ENCODE measurements at regions not wholly inside any gene's neighbourhood (a gene's known extent, or its start where the extent isn't known, plus 50 kb on each side); places are given as distances from the start of the nearest gene placed in this dataset.

GRCh38 chr2:16268301-16269000 is 328.1 kb downstream of the MYCN start:
- H3K9me2 ChIP-seq (replicated peaks; ENCODE audit: insufficient read depth, low read length): no peaks in the 10 kb centered on the region
- no peak overlapping the region for H2AFZ ChIP-seq (ENCODE audit: low read depth, low read length, severe bottlenecking)
- H3K4me2 ChIP-seq (ENCODE audit: low read depth, low read length, poor library complexity, severe bottlenecking): no peak overlapping the region
- no peaks in the 10 kb centered on the region for H3K27me3 ChIP-seq (ENCODE audit: low read length)
- H3F3A ChIP-seq (ENCODE audit: insufficient read depth): no peaks in the 10 kb centered on the region
- H3K36me3 ChIP-seq (ENCODE audit: low read length): no peaks in the 10 kb centered on the region
- H3K27ac ChIP-seq (ENCODE audit: low read depth, low read length): no peak overlapping the region
- TF ChIP-seq EZH2phosphoT487 (conservative IDR thresholded peaks at IDR 0.05; ENCODE audit: low read length) (no peak), CTCF (IDR thresholded peaks at IDR 0.05; ENCODE audit: insufficient read depth, low read length, poor library complexity, severe bottlenecking) (no peak)
- H3K9ac ChIP-seq (ENCODE audit: low read length): no peak overlapping the region
- H3K4me3 ChIP-seq (ENCODE audit: insufficient read depth, low read length, poor library complexity, severe bottlenecking): no peak overlapping the region
- no peaks in the 10 kb centered on the region for H3K79me2 ChIP-seq (ENCODE audit: insufficient read depth, low read length)
- H4K20me1 ChIP-seq (ENCODE audit: low read depth, low read length): no peaks in the 10 kb centered on the region
- no peaks in the 10 kb centered on the region for H3K9me3 ChIP-seq (ENCODE audit: insufficient read depth, low read length)

GRCh38 chr2:16266571-16266970 is 326.2 kb downstream of the MYCN start:
- no peak overlapping the region for H3K4me3 ChIP-seq (ENCODE audit: insufficient read depth, low read length, poor library complexity, severe bottlenecking)
- H3K4me2 ChIP-seq (ENCODE audit: low read depth, low read length, poor library complexity, severe bottlenecking): no peak overlapping the region
- no peaks in the 10 kb centered on the region for H3K27me3 ChIP-seq (ENCODE audit: low read length)

GRCh38 chr2:16264931-16265540 is 324.7 kb downstream of the MYCN start:
- Histone ChIP-seq H3K4me2 (ENCODE audit: low read depth, low read length, poor library complexity, severe bottlenecking) (no peak overlapping the region), H3K9ac (ENCODE audit: low read length) (no peak overlapping the region), H3K27me3 (ENCODE audit: low read length) (no peaks in the 10 kb centered on the region), H3F3A (ENCODE audit: insufficient read depth) (no peaks in the 10 kb centered on the region), H4K20me1 (ENCODE audit: low read depth, low read length) (no peaks in the 10 kb centered on the region), H3K4me3 (ENCODE audit: insufficient read depth, low read length, poor library complexity, severe bottlenecking) (no peak overlapping the region), H3K9me3 (ENCODE audit: insufficient read depth, low read length) (no peaks in the 10 kb centered on the region), H2AFZ (ENCODE audit: low read depth, low read length, severe bottlenecking) (no peak overlapping the region), H3K36me3 (ENCODE audit: low read length) (no peaks in the 10 kb centered on the region), H3K9me2 (replicated peaks; ENCODE audit: insufficient read depth, low read length) (no peaks in the 10 kb centered on the region), H3K27ac (ENCODE audit: low read depth, low read length) (no peak overlapping the region), H3K79me2 (ENCODE audit: insufficient read depth, low read length) (no peaks in the 10 kb centered on the region)
- no peak for TF ChIP-seq CTCF (IDR thresholded peaks at IDR 0.05; ENCODE audit: insufficient read depth, low read length, poor library complexity, severe bottlenecking)
- no peak for TF ChIP-seq EZH2phosphoT487 (conservative IDR thresholded peaks at IDR 0.05; ENCODE audit: low read length)

More at GRCh38 chr2:16266571-16266970, 326.2 kb downstream of the MYCN start:
- H4K20me1 ChIP-seq (ENCODE audit: low read depth, low read length): no peaks in the 10 kb centered on the region
- no peak overlapping the region for H2AFZ ChIP-seq (ENCODE audit: low read depth, low read length, severe bottlenecking)
- H3K9me2 ChIP-seq (replicated peaks; ENCODE audit: insufficient read depth, low read length): no peaks in the 10 kb centered on the region
- no peak overlapping the region for H3K27ac ChIP-seq (ENCODE audit: low read depth, low read length)
- no peaks in the 10 kb centered on the region for H3K79me2 ChIP-seq (ENCODE audit: insufficient read depth, low read length)
- no peak overlapping the region for H3K9ac ChIP-seq (ENCODE audit: low read length)
- no peaks in the 10 kb centered on the region for H3K9me3 ChIP-seq (ENCODE audit: insufficient read depth, low read length)
- no peaks in the 10 kb centered on the region for H3K36me3 ChIP-seq (ENCODE audit: low read length)
- H3F3A ChIP-seq (ENCODE audit: insufficient read depth): no peaks in the 10 kb centered on the region
- TF ChIP-seq CTCF (IDR thresholded peaks at IDR 0.05; ENCODE audit: insufficient read depth, low read length, poor library complexity, severe bottlenecking) (no peak), EZH2phosphoT487 (conservative IDR thresholded peaks at IDR 0.05; ENCODE audit: low read length) (no peak)
